GM21390 (cell line): ENCODE measurements at regions not wholly inside any gene's neighbourhood (a gene's known extent, or its start where the extent isn't known, plus 50 kb on each side); places are given as distances from the start of the nearest gene placed in this dataset.

Source experiments
- ATAC-seq: cut with Tn5 transposase; IDR thresholded peaks from one replicate; pipeline ENCODE4 v1.9.1; 2021; ENCODE audit not compliant: unreplicated experiment

- ATAC-seq = no peak
Measured at GRCh38 chr6:109295774-109296156, 86.5 kb downstream of the CD164 start.

GRCh38 chr6:109295109-109295773 lies 87.0 kb downstream of the CD164 start:
- no peak for ATAC-seq

- no peak for ATAC-seq
Measured at GRCh38 chr6:109292983-109293586, 89.2 kb downstream of the CD164 start.

GRCh38 chr6:109292420-109292819 lies 89.8 kb downstream of the CD164 start:
- ATAC-seq = no peak

GRCh38 chr6:109291902-109292301 lies 90.4 kb downstream of the CD164 start:
- ATAC-seq = no peak

- ATAC-seq = no peak
Measured at GRCh38 chr6:109290143-109290931, 91.9 kb downstream of the CD164 start.

GRCh38 chr6:109285366-109285765 lies 96.9 kb downstream of the CD164 start:
- ATAC-seq = no peak

GRCh38 chr6:109284675-109285074 lies 97.6 kb downstream of the CD164 start:
- no peak for ATAC-seq

GRCh38 chr6:109282756-109283155 lies 99.5 kb downstream of the CD164 start:
- ATAC-seq = no peak

- no peak for ATAC-seq
Measured at GRCh38 chr6:109279628-109280027, 102.6 kb downstream of the CD164 start.

GRCh38 chr6:109271622-109272021 lies 110.6 kb downstream of the CD164 start:
- no peak for ATAC-seq

GRCh38 chr6:109269953-109270517 lies 112.2 kb downstream of the CD164 start:
- ATAC-seq = no peak

- no peak for ATAC-seq
Measured at GRCh38 chr6:109269057-109269456, 113.2 kb downstream of the CD164 start.

- ATAC-seq = no peak
Measured at GRCh38 chr6:109265530-109265929, 116.7 kb downstream of the CD164 start.

- ATAC-seq = no peak
Measured at GRCh38 chr6:109263873-109264700, 118.2 kb downstream of the CD164 start.

- no peak for ATAC-seq
Measured at GRCh38 chr6:109262261-109262660, 120.0 kb downstream of the CD164 start.

- no peak for ATAC-seq
Measured at GRCh38 chr6:109261811-109262210, 120.5 kb downstream of the CD164 start.

- no peak for ATAC-seq
Measured at GRCh38 chr6:109260701-109261100, 121.6 kb downstream of the CD164 start.

GRCh38 chr6:109260126-109260525 lies 122.1 kb downstream of the CD164 start:
- no peak for ATAC-seq

GRCh38 chr6:109258129-109258528 lies 124.1 kb downstream of the CD164 start:
- no peak for ATAC-seq

GRCh38 chr6:109257494-109257893 lies 124.8 kb downstream of the CD164 start:
- no peak for ATAC-seq
